Right renal cortex interstitium (tissue), 3 donors: ENCODE measurements at regions not wholly inside any gene's neighbourhood (a gene's known extent, or its start where the extent isn't known, plus 50 kb on each side); places are given as distances from the start of the nearest gene placed in this dataset.

Source experiments
- DNase-seq, 3 donors: peaks; one replicate each; pipeline ENCODE4 v3.0.0-alpha.2; 2013; ENCODE audit warnings: low read depth in 3 of 3, low spot score in 2 of 3

DNA sequence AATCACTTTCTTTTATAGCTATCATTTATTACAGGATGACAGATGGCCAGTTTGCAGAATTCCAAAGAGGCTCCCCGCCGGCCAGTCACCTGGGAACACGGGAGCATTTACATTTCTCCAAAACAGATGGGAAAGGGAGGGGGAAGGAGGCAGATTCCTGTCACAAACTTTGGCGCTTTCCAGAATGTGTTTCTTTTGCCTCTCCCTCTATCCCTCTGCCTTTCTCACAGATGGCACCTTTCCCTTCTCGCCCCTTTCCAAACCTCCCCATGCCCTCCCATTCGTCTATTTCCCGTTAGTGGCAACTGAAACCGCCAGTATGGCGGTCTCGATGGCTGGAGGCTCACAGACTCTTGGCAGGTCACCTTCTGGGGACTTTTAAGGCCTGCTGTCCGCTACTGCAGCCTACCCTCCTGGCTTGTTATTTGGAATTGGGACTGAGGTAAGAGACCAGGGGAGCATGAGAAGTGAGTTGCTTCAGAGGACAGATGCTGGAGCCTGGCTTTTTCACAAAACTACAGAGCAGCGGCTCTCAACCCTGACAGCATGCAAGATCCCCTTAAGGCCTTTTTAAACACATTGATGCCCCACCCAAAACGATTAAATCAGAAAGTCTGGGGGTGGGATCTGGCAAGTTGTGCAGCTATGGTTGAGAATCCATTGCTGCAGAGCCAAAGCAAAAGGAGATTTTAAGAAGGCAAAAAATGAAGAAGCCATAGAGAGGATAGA lies 161.5 kb upstream of the VASH1 start:
- no peak for DNase-seq

DNA sequence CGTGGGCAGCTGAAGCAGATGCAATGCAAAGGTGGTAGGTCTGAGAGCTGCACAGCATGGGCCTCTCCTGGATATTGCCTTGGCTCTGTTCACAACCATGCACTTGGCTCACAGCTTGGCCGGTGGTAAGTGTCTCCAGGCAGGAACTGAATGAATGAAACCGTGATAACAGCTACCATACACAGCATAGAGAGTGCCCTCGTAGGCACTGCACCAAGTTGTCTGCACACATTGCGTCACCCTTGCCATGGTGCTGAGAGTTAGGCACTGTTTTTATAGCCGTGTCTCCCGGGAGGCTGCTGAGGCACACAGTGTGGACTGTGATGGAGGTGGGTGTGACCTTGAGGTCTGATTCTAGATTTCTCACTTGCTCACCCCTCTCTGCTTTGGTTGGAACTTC lies 157.6 kb upstream of the VASH1 start:
- DNase-seq = no peak

DNA sequence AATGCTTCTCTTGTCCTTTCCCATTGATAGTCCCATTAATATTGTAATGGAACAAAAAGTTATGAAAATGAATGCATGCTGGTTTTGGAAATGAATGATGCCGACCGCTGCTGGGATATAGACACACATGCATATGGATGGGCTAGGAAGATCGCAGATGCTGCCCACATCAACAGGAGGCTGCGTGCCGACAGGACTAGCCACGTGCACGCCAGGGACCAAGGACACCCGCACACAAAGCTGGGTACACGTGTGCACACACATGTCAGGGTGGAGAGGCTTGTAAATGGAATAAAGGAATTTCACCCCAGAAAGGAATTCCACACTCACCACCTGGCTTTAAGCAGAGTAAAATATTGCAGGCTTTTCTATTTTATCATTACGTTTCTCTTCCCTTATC lies 153.8 kb upstream of the VASH1 start:
- no peak for DNase-seq

DNA sequence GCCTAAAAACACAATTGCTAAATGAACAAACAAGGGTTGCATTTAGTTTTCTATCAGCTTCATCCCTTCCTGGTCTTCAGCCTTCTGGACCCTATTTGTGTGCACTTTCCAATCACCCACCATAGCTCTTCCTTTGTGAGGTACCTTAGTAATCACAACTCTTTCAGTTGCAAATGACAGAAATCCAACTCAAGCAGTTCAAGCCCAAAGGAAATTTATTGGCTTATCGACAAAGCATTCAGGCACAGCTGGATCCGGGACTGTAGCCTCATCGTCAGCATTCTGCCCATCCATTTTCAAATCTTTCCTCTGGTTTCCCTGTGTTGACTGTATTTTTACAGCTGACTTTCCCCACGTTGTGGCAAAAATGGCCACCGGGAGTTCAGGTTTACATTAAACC lies 148.6 kb upstream of the VASH1 start:
- DNase-seq = no peak

DNA sequence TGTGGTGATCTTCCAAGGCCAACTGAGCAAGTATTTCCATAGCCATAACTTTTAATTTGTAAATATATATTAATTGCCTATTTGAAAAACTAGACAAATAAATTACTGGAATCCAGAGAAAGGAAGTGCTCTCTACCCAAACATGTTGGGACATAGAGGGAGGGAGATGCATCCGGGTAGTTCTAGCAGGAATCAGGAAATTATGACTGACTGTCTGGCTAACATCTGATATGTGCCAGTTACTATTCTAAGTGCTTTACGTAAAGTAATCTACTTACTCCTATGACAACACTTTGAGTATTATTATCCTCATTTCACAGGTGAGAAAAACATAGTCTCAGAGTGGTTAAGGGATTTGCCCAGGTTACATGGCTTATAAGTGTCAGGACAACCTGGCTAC lies 147.7 kb upstream of the VASH1 start:
- no peak for DNase-seq

DNA sequence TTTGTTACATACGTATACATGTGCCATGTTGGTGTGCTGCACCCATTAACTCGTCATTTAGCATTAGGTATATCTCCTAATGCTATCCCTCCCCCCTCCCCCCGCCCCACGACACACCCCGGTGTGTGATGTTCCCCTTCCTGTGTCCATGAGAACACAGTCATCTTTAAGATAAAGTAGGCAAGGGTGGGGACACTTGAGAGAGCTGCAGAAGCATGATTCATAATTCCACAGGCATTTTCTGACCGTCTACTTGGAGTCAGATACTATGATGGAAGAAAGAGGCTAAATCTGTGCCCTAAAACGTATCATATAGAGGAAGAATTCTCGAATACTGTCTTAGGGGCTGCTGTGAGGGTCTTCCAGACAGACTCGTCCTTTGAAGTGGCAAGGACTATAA lies 145.9 kb upstream of the VASH1 start:
- no peak for DNase-seq

DNA sequence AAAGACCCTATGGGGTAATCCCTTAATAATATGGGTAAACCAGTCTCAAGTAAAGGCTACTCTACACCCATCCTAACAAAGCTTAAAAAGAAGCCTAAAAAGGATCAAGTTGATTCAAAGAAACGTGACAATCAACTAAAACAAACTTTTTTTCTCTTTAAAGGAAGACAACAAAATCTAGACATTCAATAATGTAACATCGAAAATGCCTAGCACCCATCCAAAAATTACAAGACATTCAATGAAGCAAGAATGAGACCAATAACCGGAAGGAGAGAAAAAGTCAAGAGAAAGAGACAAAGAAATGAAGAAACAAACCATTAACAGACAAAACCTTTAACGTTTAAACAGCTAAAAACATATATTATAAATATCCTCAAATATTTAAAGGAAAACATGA lies 143.8 kb upstream of the VASH1 start:
- no peak for DNase-seq

DNA sequence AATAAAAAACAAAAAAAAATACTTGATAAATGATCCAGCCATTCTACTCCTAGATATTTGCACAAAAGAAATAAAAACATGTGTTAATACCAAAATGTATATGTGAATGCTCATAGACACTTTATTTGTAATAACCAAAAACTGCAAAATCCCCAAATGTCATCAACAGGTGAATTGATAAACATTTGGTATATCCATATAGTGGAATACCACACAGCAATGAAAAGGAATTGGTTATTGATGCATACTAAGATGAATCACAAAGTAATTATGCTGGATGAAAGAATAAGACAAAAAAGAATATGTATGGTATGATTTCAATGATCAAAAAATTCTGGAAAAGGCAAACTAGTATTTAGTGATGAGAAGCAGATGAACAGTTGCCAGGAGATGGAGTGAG lies 124.7 kb upstream of the VASH1 start:
- no peak for DNase-seq

DNA sequence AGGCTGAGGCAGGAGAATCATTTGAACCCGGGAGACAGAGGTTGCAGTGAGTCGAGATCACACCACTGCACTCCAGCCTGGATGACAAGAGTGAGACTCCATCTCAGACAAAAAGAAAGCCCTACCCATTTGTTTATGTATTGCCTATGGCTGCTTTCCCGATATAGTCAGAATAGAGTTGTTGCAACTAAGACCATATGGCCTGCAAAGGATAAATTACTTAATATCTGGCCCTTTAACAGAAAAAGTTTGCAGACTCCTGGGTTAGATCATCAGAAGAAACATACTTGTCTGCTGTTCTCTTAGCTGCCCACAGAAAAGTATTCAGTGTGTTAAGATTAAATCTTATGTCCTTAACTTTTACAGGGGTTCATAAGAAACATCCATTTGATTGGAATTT lies 122.4 kb upstream of the VASH1 start:
- no peak for DNase-seq

DNA sequence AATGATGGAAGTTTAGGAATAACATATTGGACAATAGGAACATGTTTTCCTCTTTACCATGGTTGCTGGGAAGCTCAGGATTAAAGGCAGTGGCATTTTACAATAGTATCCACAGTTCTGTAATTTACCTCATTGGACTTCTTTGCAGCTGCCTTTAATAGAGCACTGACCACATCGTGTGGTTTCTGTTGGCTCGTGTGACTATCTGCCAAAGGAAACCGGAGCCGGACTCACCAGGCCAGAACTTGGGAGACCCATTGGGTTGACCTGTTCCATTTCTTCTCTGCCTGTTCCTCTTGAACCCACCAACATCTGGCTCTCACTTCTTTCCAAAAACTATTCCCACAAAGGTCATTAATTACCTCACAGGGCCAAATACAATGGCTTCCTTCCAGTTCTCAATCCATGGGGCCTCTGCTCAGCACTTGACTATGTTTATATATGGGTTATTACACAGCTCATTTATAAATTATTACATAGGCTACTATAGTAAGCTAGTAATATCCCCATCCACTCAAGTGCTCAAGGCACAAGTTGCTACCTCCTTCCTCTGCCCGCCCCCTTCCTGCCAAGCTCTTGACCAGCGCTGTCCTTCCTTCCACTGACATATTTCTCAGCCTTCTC lies 121.5 kb upstream of the VASH1 start:
- DNase-seq = no peak

DNA sequence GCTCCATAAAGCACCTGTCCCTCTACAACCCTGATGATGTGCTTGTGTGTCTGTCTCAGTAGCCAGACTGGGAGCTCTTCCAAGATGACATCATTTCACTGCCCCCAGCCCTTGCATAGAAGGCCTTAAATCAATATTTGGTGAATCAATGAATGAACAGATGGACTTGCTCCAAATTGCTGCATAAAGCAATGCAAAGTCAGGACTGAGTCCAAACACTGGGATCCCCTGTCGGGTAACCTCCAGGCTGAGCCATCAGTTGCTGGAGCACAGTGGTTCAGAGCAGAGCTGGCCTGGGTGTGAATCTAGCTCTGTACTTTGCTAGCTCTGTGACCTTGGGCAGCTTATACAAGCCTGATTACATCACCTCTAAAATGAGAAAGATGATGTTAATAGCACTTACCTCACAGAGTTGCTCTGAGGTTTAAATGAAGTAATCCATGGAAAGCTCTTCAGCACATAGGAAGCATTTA lies 120.3 kb upstream of the VASH1 start:
- no peak for DNase-seq

DNA sequence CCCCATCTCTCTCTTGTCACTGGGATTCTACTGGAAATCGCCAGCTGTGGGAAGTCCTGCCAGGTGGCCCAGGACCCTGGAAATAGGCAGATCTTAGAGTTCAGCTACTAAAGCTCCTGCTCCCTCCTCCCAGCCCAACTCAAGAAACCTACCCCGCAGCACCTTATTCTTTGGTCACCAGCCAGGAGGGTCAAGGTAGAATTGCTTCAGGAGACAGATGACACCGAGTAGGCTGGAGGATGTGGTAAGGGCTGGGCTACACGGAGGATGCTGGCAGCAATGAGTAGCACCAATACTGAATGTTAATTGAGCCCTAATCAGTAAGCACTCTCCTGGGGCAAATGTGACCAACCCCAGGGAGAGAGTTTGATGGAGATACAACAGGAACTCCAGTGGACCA lies 119.7 kb upstream of the VASH1 start:
- no peak for DNase-seq

DNA sequence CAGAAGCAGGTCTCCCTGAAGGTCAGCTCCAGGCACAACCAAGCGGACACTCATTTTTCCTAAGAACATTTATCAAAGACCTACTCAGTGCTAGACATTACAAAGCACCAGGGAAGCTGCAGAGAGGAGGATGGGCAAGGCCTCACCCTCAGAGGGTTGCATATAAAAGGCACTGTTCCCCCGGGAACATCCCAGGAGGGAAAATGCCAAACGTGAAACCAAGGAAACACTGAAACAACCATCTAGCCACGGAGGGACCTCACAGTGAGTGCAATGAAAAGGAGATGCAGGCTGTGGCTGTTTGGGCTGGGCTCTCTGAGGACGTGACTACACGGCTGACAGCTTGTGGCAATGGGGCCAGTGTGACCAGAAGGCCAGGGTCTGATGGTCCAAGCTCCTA lies 117.4 kb upstream of the VASH1 start:
- DNase-seq = no peak

DNA sequence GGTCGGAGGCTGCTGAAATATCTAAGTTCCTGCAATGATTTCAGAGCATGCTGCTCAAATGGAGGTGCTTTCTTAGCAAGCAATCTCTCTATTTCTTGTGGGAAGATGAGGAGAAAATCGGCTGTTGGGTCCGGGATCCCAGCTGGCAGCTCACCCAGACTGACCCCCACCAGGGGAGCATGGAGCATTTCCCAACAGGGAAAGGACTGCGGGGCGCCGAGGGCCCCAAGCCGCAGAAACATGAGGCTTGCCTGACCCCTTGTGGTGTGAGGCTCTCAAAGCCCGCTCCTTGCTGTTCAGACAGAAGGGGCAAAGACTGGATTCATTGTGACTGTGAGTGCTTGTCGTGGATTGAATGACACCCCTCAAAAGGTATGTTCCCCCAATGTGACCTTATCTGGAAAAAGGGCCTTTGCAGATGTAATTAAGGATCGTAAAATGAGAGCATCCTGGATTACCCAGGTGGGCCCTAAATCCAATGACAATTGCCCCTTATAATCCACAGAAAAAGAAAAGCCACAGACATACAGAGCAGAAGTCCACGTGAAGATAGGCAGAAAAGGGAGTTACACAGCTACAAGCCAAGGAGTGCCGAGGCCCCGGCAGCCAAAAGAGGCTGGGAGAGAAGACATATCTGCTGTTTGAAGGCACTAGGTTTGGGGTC lies 116.3 kb upstream of the VASH1 start:
- DNase-seq = no peak

DNA sequence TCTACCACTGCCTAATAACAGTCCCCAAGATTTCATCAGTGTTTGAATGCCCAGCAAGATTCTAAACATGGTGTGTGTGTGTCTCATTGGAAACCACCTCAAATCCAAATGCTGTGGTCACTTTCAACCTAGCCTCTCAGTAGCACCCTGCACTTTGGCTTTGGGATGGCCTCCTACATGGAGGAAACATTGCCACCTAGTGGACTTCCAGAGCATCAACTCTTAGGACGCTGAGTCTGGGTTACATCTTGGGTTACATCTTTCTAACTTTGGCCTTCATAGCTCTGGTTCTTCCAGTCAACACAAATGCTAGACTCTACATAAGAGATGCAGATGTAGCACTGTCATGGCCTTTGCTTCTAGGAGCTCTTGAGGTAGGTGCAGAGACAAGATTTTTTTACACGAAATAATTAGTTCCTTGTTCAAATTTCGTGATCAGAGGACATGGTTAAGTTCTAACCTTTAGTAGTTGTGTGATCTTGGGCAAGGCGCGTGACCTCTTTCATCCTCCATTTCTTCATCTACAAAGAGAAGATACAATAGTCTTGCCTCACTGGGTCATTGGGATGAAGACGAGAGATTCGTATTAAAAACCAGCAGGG lies 113.5 kb upstream of the VASH1 start:
- DNase-seq = peak in 1 of 3 donors; percentile 19

DNA sequence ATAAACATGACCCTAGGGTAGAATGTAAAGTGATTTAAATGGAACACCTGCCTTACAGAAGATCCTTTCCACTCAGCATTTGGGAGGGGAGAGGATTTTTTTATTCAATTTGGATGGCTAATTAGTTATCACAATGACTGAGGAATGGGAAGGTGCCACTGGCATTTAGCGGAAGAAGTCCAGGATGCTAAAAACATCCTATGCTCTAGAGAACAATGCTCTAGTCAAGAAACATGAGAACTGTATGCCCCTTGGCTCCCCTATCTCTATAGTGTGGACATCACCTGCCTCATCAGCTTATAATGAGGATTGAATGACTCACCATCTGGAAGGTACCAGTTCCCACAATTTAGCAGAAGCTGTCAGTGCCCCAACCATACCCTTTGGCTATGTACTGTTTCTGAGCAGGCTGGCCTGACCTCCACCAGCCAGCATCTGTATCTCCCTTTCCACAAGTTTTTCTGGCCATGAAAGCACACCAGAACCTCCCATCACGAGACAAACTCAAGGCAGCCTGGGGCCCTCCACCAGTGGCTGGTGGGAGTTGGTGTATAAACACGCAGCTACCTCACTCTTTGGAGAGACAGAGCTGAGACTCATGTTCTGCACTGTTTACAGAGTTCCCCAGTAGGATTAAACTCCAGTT lies 109.7 kb upstream of the VASH1 start:
- no peak for DNase-seq

DNA sequence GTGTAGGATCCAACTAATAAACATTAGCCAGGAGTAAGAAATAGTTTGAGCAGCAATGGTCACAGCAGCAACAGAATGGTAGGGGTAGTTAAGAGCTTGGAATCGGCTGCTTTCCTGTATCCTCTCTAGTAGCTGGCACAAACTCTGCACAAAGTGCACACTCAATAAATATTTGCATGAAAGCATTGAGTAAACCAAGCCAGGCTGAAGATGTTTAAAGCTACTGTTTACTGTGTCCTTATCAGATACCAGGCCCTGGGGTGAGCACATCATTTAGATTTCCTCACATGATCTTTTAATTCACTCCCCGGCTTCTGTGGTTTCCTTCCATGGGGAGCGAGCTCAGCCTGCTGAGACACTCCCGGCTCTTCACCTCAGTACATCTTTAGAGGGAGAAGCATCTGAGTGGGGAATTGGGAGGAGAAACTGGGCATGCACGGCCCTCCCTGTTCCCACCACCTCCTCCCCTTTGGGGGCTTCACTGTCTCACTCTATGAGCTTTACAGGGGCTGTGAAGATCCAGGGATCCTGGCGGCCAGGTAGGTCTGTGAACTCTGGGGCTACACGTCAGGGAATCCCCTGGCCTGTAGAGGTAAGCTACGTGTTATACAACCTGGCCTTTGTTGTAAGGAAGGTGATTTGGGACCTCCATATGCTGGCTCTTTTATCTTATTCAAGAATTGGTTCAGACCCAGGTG lies 107.2 kb upstream of the VASH1 start:
- DNase-seq = no peak

DNA sequence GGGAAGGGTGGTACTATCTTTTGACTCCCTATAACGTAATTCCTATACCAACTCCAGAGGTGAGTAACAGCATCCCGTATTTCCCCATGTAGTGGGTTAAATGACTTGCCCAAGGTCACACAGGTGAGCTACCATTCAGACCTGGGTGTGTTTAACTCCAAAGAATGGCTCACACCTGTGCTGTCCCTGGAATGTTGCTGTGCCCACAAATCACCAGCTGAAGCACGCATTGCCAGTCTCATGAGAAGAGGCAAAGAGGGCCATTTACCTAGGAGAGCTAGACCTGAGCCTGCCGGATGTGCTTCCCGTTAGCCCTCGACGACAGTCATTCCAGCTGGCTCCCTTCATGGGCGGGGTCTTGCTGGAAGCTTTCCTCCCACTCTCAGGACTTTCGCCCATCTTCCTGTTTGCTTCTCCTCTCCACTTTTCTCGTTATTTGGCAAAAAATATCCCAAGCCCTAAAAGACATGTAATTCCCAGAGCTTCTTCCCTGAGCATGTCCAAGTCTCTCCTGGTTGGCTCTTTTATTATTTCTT lies 106.6 kb upstream of the VASH1 start:
- DNase-seq = no peak

DNA sequence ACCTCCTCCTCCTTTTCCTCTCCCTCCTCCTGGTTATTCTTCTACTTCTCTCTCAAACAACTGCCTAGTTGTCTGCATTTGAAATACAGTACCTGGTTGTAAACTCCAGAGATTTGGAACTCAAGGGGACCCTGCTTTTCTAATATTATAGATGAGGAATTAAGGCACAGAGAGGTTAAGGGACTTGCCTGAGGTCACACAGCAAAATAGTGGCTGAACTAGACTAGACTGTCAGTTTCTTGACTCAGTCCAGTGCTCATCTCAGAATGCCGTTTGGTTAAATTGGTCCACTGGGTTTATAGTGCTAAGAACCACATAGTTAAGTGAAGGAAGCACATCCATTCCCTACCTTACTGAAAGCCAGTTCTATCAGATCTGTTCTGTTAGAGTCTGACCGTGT lies 105.9 kb upstream of the VASH1 start:
- DNase-seq = no peak

DNA sequence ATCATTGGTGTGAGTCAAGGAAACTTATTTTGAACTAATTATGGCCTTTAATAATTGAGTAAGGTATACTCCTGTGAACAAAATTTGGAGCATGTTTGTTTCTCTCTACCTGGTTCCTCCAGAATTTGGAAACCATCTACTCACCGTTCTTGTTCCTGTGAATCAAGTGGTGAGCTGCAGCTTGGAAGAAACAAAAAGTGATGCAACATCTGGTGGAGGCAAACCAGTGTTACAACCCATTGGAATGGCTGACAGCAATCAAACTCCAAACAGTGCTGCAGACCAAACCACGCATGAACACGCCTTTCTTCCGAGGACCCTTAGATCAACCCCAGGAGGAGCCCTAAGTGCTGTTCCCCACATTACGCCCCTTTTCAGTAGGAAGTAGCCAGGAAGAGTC lies 104.7 kb upstream of the VASH1 start:
- DNase-seq = no peak
